Osteoblast (primary cell): ENCODE measurements at regions not wholly inside any gene's neighbourhood (a gene's known extent, or its start where the extent isn't known, plus 50 kb on each side); places are given as distances from the start of the nearest gene placed in this dataset.

ENCODE experiments used
- DNase-seq: peaks from one replicate; pipeline ENCODE4 v3.0.0; 2011; ENCODE audit warnings: low spot score, mixed read lengths; ENCODE audit not compliant: insufficient read length; ENCODE audit errors: missing footprints
- H2AFZ ChIP-seq: 2 replicates; pipeline ENCODE4 v1.6.0; 2011; ENCODE audit warnings: mild to moderate bottlenecking, low read length
- H3K27ac ChIP-seq: 2 replicates; pipeline ENCODE4 v1.5.1; 2011; ENCODE audit warnings: mild to moderate bottlenecking, low read depth, low read length, moderate library complexity
- H3K27me3 ChIP-seq: 2 replicates; pipeline ENCODE4 v1.6.0; 2012; ENCODE audit warnings: mild to moderate bottlenecking, control low read depth, inconsistent platforms, low read length, moderate library complexity; ENCODE audit not compliant: insufficient read depth
- H3K36me3 ChIP-seq: 2 replicates; pipeline ENCODE4 v1.5.1; 2011; ENCODE audit warnings: mild to moderate bottlenecking, low read length, control low read depth, moderate library complexity; ENCODE audit not compliant: insufficient read depth
- H3K4me1 ChIP-seq: 2 replicates; pipeline ENCODE4 v1.5.1; 2011; ENCODE audit warnings: mild to moderate bottlenecking, low read length, control low read depth, moderate library complexity; ENCODE audit not compliant: insufficient read depth
- H3K4me2 ChIP-seq: 2 replicates; pipeline ENCODE4 v1.6.0; 2011; ENCODE audit warnings: mild to moderate bottlenecking, low read length; ENCODE audit not compliant: insufficient read depth
- H3K4me3 ChIP-seq: fragments of 200-600 bp; sonication (generic); 3 replicates; pipeline ENCODE4 v1.5.1; 2012; ENCODE audit warnings: mild to moderate bottlenecking, low read length, inconsistent platforms; ENCODE audit not compliant: insufficient read depth
- H3K79me2 ChIP-seq: 2 replicates; pipeline ENCODE4 v1.6.0; 2012; ENCODE audit warnings: mild to moderate bottlenecking, low read length, control low read depth, inconsistent platforms; ENCODE audit not compliant: insufficient read depth
- H3K9me3 ChIP-seq: 2 replicates; pipeline ENCODE4 v1.5.1; 2011; ENCODE audit warnings: low read depth, low read length, control low read depth
- H4K20me1 ChIP-seq: 2 replicates; pipeline ENCODE4 v1.6.0; 2012; ENCODE audit warnings: mild to moderate bottlenecking, low read length, control low read depth; ENCODE audit not compliant: insufficient read depth
- TF ChIP-seq, protein P1 (sequence below): IDR thresholded peaks from 2 replicates; pipeline ENCODE4 v1.5.1; 2011; ENCODE audit warnings: mild to moderate bottlenecking, low read depth, low read length, moderate library complexity; ENCODE audit errors: extremely low read depth

- TF ChIP-seq, protein P1, sequence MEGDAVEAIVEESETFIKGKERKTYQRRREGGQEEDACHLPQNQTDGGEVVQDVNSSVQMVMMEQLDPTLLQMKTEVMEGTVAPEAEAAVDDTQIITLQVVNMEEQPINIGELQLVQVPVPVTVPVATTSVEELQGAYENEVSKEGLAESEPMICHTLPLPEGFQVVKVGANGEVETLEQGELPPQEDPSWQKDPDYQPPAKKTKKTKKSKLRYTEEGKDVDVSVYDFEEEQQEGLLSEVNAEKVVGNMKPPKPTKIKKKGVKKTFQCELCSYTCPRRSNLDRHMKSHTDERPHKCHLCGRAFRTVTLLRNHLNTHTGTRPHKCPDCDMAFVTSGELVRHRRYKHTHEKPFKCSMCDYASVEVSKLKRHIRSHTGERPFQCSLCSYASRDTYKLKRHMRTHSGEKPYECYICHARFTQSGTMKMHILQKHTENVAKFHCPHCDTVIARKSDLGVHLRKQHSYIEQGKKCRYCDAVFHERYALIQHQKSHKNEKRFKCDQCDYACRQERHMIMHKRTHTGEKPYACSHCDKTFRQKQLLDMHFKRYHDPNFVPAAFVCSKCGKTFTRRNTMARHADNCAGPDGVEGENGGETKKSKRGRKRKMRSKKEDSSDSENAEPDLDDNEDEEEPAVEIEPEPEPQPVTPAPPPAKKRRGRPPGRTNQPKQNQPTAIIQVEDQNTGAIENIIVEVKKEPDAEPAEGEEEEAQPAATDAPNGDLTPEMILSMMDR, result no peak
- H3K27me3 ChIP-seq, result no peaks in the 10 kb centered on the region
- no peak overlapping the region for H2AFZ ChIP-seq
- no peaks in the 10 kb centered on the region for H3K36me3 ChIP-seq
- DNase-seq, result no peak
- H3K27ac ChIP-seq, result peak overlapping the region; percentile 95
- no peaks in the 10 kb centered on the region for H4K20me1 ChIP-seq
- H3K4me1 ChIP-seq, result peaks cover 21% of the 10 kb centered on the region
- H3K4me3 ChIP-seq, result no peak overlapping the region
- H3K9me3 ChIP-seq, result peaks cover 2% of the 10 kb centered on the region
- H3K79me2 ChIP-seq, result no peaks in the 10 kb centered on the region
- no peak overlapping the region for H3K4me2 ChIP-seq
These were observed 131.5 kb upstream of the TNC start for GRCh38 chr9:115249488-115249887.

DNA sequence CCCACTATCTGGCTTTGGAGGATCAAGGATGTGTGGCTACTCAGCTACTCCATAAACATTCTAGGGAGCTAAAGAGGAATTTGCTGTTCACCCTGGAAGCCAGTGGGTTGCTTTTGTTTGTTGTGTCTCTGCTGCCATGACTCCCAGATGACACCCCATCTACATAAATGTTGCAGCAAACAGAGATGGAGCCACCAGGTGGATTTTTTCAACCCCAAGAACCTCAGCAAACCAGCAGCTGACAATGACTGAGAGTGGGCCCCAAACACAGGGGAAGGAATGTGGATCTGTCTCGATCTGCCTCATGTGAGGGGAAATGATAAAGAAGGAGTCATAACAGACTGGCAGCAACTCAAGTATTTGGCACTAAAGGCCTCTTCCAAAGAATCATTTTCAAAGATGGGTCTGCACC lies 132.7 kb upstream of the TNC start:
- H3K36me3 ChIP-seq, result no peaks in the 10 kb centered on the region
- peak overlapping the region; percentile 33 for H3K4me2 ChIP-seq
- peaks cover 21% of the 10 kb centered on the region for H3K4me1 ChIP-seq
- H3K27me3 ChIP-seq, result no peaks in the 10 kb centered on the region
- no peaks in the 10 kb centered on the region for H3K79me2 ChIP-seq
- TF ChIP-seq, protein P1, result peak; percentile 26
- H2AFZ ChIP-seq, result no peak overlapping the region
- no peak overlapping the region for H3K4me3 ChIP-seq
- no peaks in the 10 kb centered on the region for H4K20me1 ChIP-seq
- peaks cover 2% of the 10 kb centered on the region for H3K9me3 ChIP-seq
- peak overlapping the region; percentile 95 for H3K27ac ChIP-seq
- DNase-seq, result peak; percentile 84

DNA sequence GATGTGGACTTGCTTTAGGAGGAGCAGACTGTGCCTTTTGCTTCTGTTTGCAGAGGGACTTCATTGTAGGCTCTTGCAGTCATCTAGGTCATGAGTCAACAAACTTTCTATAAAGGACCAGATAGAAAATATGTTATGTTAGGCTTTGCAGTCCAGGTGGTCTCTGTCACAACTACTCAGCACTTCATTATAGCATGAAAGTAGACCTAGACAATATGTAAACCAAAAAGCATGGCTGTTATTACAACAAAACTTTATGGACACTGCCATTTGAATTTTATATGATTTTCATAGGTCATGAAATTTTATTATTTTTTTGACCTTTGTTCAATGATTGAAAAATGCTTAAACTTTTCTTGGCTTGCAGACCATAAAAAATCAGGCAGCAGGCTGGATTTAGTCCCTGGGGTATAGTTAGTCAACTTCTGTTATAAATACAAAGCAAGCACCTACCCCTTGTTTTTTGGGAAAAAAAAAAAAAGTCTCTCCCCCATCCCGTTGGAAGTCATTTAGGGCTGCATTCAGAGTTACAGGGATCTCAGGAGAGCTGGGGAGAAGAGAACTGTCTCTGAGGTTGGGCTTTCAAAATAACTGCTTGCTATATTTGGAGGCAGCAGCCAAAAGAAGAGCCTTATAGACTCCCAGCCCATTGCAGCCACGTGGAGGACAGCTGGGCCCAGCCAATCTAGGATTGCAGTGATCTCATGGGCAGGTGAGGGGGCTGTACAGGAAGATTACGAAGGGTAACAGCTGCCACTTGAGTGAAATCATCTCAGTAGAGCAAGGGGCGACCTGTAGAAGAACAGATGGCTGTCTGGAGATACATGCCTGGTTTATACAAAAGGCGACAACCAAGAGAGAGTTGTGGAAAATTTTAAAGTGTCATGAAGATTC lies 136.6 kb upstream of the TNC start:
- Histone ChIP-seq H3K4me1 (peaks cover 21% of the 10 kb centered on the region), H3K9me3 (peaks cover 2% of the 10 kb centered on the region), H3K79me2 (no peaks in the 10 kb centered on the region), H3K4me3 (no peak overlapping the region), H3K27ac (peak overlapping the region; percentile 8), H2AFZ (peak overlapping the region; percentile 28), H3K36me3 (no peaks in the 10 kb centered on the region), H3K4me2 (no peak overlapping the region), H4K20me1 (no peaks in the 10 kb centered on the region), H3K27me3 (no peaks in the 10 kb centered on the region)
- DNase-seq, result peak; percentile 76
- TF ChIP-seq, protein P1, result no peak

DNA sequence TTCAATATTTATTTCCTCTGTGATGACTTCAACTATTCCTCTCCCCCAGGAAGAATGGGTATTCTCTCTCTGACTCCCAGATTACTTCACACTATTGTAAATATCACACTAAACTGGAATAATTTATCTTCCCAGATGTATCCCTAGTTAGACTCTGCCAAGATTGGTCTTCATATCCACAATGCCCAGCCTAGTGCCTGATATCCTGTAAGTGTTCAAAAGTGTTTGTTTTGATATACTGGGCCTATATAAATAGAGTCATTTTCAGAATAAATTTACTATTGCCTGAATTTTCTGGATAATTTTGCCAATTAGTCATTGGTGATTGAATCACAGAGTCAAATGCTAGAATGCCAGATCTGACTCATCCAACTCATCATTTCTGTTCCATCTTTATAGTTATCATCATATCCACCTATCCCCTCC lies 143.7 kb upstream of the TNC start:
- Histone ChIP-seq H3K79me2 (no peaks in the 10 kb centered on the region), H4K20me1 (no peaks in the 10 kb centered on the region), H3K4me2 (no peak overlapping the region), H3K27me3 (no peaks in the 10 kb centered on the region), H3K36me3 (no peaks in the 10 kb centered on the region), H3K4me3 (no peak overlapping the region), H3K4me1 (peaks cover 54% of the 10 kb centered on the region), H2AFZ (no peak overlapping the region), H3K27ac (peak overlapping the region; percentile 85), H3K9me3 (no peaks in the 10 kb centered on the region)
- TF ChIP-seq, protein P1, result no peak
- peak; percentile 55 for DNase-seq
